HEK293T (cell line): ENCODE measurements at regions not wholly inside any gene's neighbourhood (a gene's known extent, or its start where the extent isn't known, plus 50 kb on each side); places are given as distances from the start of the nearest gene placed in this dataset.

ENCODE experiments used
- BHLHE40 ChIP-seq: fragments of 450-650 bp; IDR thresholded peaks from 2 replicates; pipeline ENCODE4 v1.6.1; 2016; ENCODE audit warnings: mild to moderate bottlenecking, moderate library complexity, borderline replicate concordance
- CTBP1 ChIP-seq: fragments of 450-650 bp; IDR thresholded peaks from 2 replicates; pipeline ENCODE4 v1.6.1; 2016; ENCODE audit warnings: borderline replicate concordance
- ELF4 ChIP-seq: fragments of 450-650 bp; IDR thresholded peaks from 2 replicates; pipeline ENCODE4 v1.6.1; 2017; ENCODE audit warnings: antibody characterized with exemption
- FOXA1 ChIP-seq: fragments of 450-650 bp; IDR thresholded peaks from 2 replicates; pipeline ENCODE4 v1.6.1; 2016; ENCODE audit warnings: mild to moderate bottlenecking
- FOXM1 ChIP-seq: fragments of 450-650 bp; IDR thresholded peaks from 2 replicates; pipeline ENCODE4 v1.6.1; 2017; ENCODE audit warnings: mild to moderate bottlenecking, borderline replicate concordance
- LEF1 ChIP-seq: fragments of 450-650 bp; IDR thresholded peaks from 2 replicates; pipeline ENCODE4 v1.6.1; 2017; ENCODE audit warnings: mild to moderate bottlenecking, borderline replicate concordance
- SP1 ChIP-seq: fragments of 450-650 bp; IDR thresholded peaks from 2 replicates; pipeline ENCODE4 v1.6.1; 2017
- SUZ12 ChIP-seq: fragments of 450-650 bp; IDR thresholded peaks from 2 replicates; pipeline ENCODE4 v1.6.1; 2016; ENCODE audit warnings: mild to moderate bottlenecking
- TARDBP ChIP-seq: fragments of 450-650 bp; IDR thresholded peaks from 2 replicates; pipeline ENCODE4 v1.6.1; 2016
- ZNF384 ChIP-seq: fragments of 450-650 bp; IDR thresholded peaks from 2 replicates; pipeline ENCODE4 v1.6.1; 2016

DNA sequence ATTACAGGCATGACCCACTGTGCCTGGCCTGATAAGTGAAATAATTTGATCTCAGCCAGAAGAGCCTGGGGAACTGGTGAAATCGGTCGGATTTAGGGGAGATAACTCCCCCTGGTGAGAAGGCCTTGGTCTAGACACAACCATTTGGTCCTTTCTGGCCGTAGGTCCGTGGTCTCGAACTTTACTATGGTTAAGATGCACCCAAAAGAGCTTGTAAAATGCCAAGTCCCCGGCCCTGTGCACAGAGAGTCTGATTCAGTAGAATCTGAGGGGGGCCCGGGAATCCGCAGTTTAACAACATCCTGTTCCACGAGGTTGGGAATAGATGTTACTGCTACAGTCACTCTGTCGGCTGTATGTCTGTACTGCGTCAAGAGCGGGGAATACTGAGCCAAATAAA is 140.7 kb downstream of the C9orf50 start:
- TF ChIP-seq SP1, result no peak
- no peak for TF ChIP-seq FOXM1
- no peak for TF ChIP-seq FOXA1
- TF ChIP-seq TARDBP, result no peak
- no peak for TF ChIP-seq CTBP1
- TF ChIP-seq ELF4, result no peak
- no peak for TF ChIP-seq BHLHE40
- TF ChIP-seq LEF1, result no peak
- TF ChIP-seq SUZ12, result no peak
- no peak for TF ChIP-seq ZNF384
